Lower leg skin (tissue), 4 donors: ENCODE measurements at regions not wholly inside any gene's neighbourhood (a gene's known extent, or its start where the extent isn't known, plus 50 kb on each side); places are given as distances from the start of the nearest gene placed in this dataset.
"Not testable (repeated sequence)": the region's sequence is repeated elsewhere in the genome, so short reads cannot be mapped to it uniquely, and the experiment has no call there.

Source experiments
- DNase-seq, 2 donors: peaks; one replicate each; pipeline ENCODE4 v3.0.0-alpha.2; 2019; ENCODE audit warnings: low spot score in 2 of 2
- H3K4me3 ChIP-seq: fragments of 200-600 bp; sonication (generic); 2 replicates; pipeline ENCODE4 v1.5.1; 2017; ENCODE audit warnings: mild to moderate bottlenecking, low read depth; ENCODE audit not compliant: poor library complexity, severe bottlenecking
- POLR2A ChIP-seq, 2 donors: fragments of 450-650 bp; IDR thresholded peaks; one replicate each; pipeline ENCODE4 v1.6.1; 2016 to 2017; ENCODE audit warnings: antibody characterized with exemption in 2 of 2, mild to moderate bottlenecking in 1 of 2, moderate library complexity in 1 of 2
- WGBS, 2 donors: methylation state at CpG; one replicate each; pipeline ENCODE4 v1.1.5; 2018; 5-methylcytosine and 5-hydroxymethylcytosine counted together
- intact Hi-C: fragments of 100-400 bp; cut with DNase I; formaldehyde crosslinking; loops from one replicate; pipeline ENCODE4 v1.15.0; 2023; ENCODE audit warnings: low total_unique reads
- TF ChIP-seq, protein P1 (sequence below), 3 donors: fragments of 450-650 bp; IDR thresholded peaks; one replicate each; pipeline ENCODE4 v1.5.1; 2016; ENCODE audit warnings: antibody characterized with exemption in 3 of 3, mild to moderate bottlenecking in 3 of 3, moderate library complexity in 2 of 3

GRCh38 chr6:163748886-163749285 is 334.4 kb downstream of the QKI start:
- 91 to 92% methylated on average over 15 of the region's 15 CpGs for WGBS, 2 donors
- H3K4me3 ChIP-seq: no peak overlapping the region
- DNase-seq: no peak
- intact Hi-C loops: no loop called here
- no peak for TF ChIP-seq POLR2A (IDR thresholded peaks at IDR 0.05)
- TF ChIP-seq, protein P1, sequence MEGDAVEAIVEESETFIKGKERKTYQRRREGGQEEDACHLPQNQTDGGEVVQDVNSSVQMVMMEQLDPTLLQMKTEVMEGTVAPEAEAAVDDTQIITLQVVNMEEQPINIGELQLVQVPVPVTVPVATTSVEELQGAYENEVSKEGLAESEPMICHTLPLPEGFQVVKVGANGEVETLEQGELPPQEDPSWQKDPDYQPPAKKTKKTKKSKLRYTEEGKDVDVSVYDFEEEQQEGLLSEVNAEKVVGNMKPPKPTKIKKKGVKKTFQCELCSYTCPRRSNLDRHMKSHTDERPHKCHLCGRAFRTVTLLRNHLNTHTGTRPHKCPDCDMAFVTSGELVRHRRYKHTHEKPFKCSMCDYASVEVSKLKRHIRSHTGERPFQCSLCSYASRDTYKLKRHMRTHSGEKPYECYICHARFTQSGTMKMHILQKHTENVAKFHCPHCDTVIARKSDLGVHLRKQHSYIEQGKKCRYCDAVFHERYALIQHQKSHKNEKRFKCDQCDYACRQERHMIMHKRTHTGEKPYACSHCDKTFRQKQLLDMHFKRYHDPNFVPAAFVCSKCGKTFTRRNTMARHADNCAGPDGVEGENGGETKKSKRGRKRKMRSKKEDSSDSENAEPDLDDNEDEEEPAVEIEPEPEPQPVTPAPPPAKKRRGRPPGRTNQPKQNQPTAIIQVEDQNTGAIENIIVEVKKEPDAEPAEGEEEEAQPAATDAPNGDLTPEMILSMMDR (IDR thresholded peaks at IDR 0.05): no peak

GRCh38 chr6:163748036-163748435 is 333.5 kb downstream of the QKI start:
- DNase-seq: peak in 1 of 2 donors; percentile 14
- H3K4me3 ChIP-seq: no peak overlapping the region
- WGBS, 2 donors: 90% methylated on average over 9 of the region's 9 CpGs
- intact Hi-C loops: no loop called here
- TF ChIP-seq POLR2A (IDR thresholded peaks at IDR 0.05): no peak
- TF ChIP-seq, protein P1 (IDR thresholded peaks at IDR 0.05): no peak

DNA sequence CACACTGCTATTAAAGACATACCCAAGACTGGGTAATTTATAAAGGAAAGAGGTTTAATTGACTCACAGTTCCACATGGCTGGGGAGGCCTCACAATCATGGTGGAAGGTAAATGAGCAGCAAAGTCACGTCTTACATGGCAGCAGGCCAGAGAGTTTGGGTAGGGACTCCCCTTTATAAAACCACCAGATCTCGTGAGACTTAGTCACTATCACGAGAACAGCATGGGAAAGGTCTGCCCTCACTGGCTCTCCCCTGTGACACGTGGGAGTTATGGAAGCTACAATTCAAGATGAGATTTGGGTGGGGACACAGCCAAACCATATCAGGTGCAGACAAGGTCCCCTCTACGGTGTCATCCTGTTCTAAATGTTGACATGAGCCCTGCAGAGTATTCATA is 332.5 kb downstream of the QKI start:
- peak in 1 of 2 donors; percentile 12 for DNase-seq
- 80 to 83% methylated on average over 5 of the region's 5 CpGs for WGBS, 2 donors
- intact Hi-C loops, H3K4me3 ChIP-seq: not testable (repeated sequence)

GRCh38 chr6:163745536-163746400 is 331.2 kb downstream of the QKI start:
- 26 to 39% methylated on average over 10 of the region's 10 CpGs for WGBS, 2 donors
- TF ChIP-seq POLR2A (IDR thresholded peaks at IDR 0.05): no peak
- TF ChIP-seq, protein P1 (IDR thresholded peaks at IDR 0.05): no peak
- intact Hi-C loops: no loop called here
- DNase-seq: peak in 1 of 2 donors; percentile 67
- no peak overlapping the region for H3K4me3 ChIP-seq

DNA sequence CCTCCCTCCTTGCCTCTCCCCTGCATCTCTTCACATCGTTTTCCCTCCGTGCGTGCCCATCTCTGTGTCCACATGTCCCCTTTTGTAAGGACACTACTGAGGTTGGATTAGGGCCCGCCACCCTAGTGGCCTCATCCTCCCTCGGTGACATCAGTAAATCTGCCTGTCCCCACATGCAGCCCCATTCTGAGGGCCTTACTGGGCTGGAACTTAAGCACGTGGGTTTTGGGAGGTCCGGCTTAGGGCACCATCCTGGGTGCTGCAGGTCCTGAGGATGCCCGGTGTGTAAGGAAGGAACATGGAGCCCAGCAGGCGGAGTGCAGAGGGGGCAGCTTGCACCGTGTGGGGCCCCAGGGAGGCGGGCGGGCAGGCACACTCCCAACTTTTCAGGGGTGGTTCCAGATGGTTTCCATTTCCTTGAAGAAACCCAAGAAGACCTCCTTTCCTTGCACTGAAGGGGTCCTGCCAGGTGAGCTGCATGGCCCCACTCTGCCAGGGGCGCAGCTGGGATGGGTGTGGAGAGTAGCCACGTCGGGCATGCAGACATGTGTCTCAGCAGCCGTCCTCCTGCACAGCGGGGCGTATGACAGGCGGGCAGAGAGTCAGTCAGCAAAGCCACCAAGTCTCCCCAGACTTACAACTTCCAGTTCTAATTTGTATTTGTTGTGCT is 329.9 kb downstream of the QKI start:
- TF ChIP-seq, protein P1 (IDR thresholded peaks at IDR 0.05): no peak
- TF ChIP-seq POLR2A (IDR thresholded peaks at IDR 0.05): no peak
- WGBS, 2 donors: 93 to 95% methylated on average over 17 to 19 of the region's 19 CpGs
- no peak overlapping the region for H3K4me3 ChIP-seq
- intact Hi-C loops: no loop called here
- DNase-seq: peak in 1 of 2 donors; percentile 14

- 83 to 88% methylated on average over 4 of the region's 4 CpGs for WGBS, 2 donors
Observed at GRCh38 chr6:163743796-163744195, 329.3 kb downstream of the QKI start.

More at GRCh38 chr6:163743796-163744195, 329.3 kb downstream of the QKI start:
- H3K4me3 ChIP-seq: no peak overlapping the region
- TF ChIP-seq, protein P1 (IDR thresholded peaks at IDR 0.05): no peak
- no peak for TF ChIP-seq POLR2A (IDR thresholded peaks at IDR 0.05)
- DNase-seq: peak in 1 of 2 donors; percentile 14
- intact Hi-C loops: no loop called here
